ENCODE measurements at regions not wholly inside any gene's neighbourhood (a gene's known extent, or its start where the extent isn't known, plus 50 kb on each side); places are given as distances from the start of the nearest gene placed in this dataset.

DNA sequence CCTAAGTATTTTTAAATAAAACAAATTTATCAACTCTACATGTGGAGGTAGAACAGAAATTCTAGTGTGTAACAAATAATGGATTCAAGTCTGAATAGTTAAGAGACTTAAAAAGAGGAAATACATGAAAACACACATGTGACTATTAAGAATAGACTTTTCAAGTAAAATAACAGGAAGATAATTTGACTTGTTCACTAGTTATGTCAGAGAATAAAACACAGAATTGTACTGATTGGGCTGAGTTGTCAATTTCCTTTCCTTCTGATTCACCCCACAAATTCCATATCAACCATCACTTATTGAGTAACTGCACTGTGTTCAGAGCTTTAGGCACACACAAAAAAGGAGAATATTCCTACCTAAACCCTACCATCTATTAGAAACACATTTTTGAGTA is 557.2 kb downstream of the TUSC7 start:
- intact Hi-C loops (cut with DNase I; ENCODE audit: low total_unique reads), result no loop called here
- no peaks in the 10 kb centered on the region for H3K9me3 ChIP-seq
- no peaks in the 10 kb centered on the region for H3K4me1 ChIP-seq
- H3K27me3 ChIP-seq (replicated peaks in 1 of 7), result no peaks in the 10 kb centered on the region
- TF ChIP-seq, protein P1, sequence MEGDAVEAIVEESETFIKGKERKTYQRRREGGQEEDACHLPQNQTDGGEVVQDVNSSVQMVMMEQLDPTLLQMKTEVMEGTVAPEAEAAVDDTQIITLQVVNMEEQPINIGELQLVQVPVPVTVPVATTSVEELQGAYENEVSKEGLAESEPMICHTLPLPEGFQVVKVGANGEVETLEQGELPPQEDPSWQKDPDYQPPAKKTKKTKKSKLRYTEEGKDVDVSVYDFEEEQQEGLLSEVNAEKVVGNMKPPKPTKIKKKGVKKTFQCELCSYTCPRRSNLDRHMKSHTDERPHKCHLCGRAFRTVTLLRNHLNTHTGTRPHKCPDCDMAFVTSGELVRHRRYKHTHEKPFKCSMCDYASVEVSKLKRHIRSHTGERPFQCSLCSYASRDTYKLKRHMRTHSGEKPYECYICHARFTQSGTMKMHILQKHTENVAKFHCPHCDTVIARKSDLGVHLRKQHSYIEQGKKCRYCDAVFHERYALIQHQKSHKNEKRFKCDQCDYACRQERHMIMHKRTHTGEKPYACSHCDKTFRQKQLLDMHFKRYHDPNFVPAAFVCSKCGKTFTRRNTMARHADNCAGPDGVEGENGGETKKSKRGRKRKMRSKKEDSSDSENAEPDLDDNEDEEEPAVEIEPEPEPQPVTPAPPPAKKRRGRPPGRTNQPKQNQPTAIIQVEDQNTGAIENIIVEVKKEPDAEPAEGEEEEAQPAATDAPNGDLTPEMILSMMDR (IDR thresholded peaks at IDR 0.05 in 8 of 11, conservative IDR thresholded peaks at IDR 0.05 in 3 of 11), result no peak
- TF ChIP-seq POLR2A (IDR thresholded peaks at IDR 0.05), result no peak
- no peak for TF ChIP-seq POLR2AphosphoS5 (IDR thresholded peaks at IDR 0.05)
- H3K27ac ChIP-seq, result no peak overlapping the region
- H3K4me3 ChIP-seq, result no peak overlapping the region
- no peaks in the 10 kb centered on the region for H3K36me3 ChIP-seq
- no peak for DNase-seq

DNA sequence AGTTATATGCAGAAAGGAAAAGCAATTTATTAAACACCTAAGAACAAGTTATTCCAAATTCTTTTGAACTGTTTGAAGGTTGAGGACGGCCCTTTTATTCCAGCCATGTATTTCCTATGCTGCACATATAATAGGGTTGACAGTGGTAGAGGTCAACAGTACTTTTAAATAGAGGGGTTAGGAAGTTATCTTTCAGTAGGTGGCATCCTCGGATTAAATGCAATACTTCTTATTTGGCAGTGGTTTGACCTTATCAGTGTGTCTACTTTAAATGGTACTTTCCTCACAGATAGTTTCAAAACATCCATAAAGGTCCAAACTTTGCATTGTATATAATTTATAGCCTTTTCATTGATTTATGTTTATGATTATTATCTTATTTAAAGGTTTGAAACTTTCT is 558.7 kb downstream of the TUSC7 start:
- H3K9me3 ChIP-seq, result no peaks in the 10 kb centered on the region
- no peak for DNase-seq
- TF ChIP-seq, protein P1 (IDR thresholded peaks at IDR 0.05 in 8 of 11, conservative IDR thresholded peaks at IDR 0.05 in 3 of 11), result no peak
- TF ChIP-seq POLR2A (IDR thresholded peaks at IDR 0.05) (no peak), POLR2AphosphoS5 (IDR thresholded peaks at IDR 0.05) (no peak)
- no peak overlapping the region for H3K4me3 ChIP-seq
- intact Hi-C loops (cut with DNase I; ENCODE audit: low total_unique reads), result no loop called here
- H3K36me3 ChIP-seq, result no peaks in the 10 kb centered on the region
- H3K27ac ChIP-seq, result no peak overlapping the region
- no peaks in the 10 kb centered on the region for H3K27me3 ChIP-seq (replicated peaks in 1 of 7)
- WGBS, 5 donors, result 68 to 85% (median 74%) methylated on average over 2 of the region's 2 CpGs
- H3K4me1 ChIP-seq, result no peaks in the 10 kb centered on the region

DNA sequence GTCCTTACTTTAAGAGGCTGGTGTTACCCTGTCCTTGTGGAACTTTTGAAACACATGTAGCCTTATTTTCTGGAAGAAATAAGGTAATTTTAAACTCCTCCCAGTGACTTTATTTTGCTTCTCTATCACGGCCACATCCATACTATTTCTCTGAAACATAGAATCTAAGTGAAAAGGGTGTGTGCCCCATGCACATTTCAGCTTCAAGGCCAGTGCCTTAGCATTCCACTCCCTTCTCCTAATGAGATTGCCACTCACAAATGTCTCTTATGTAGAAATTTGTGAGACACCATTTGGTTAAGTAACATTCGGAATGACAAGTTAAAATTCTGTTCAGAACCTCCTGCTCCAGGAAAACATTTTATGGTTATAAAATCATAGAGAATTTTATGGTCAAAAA is 562.7 kb downstream of the TUSC7 start:
- DNase-seq, result no peak
- intact Hi-C loops (cut with DNase I; ENCODE audit: low total_unique reads), result no loop called here
- WGBS, 5 donors, result 72 to 85% (median 82%) methylated on average over 2 of the region's 2 CpGs

DNA sequence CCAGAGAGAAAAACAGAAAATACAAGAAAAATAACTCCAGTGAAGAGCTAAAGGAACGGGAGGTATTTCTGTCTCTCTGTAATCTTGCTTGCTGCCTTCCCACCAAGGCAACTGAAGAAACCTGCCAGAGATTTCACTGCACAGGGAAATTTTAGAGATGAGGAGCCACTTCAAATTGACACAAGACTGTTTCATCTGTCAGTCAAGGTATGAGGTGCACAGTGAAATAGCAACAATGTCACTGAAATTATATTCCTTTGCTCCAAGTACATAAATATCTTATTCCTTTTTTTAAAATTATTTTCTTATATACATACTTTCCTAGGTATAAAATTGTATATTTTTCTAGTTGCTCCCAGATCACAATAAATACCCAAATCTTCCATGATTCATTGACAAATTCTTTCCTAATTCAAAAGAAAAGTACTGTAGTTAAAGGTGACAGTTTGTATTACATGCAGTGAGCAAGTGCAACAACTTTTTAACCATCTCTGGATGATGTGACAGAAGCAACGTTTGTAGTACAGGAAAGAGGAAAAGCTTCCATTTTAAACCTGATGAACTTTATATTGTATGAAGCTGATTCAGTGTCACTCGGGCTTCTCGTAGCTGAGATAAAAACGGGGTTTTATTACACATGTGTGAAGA is 563.4 kb downstream of the TUSC7 start:
- H3K36me3 ChIP-seq, result no peaks in the 10 kb centered on the region
- intact Hi-C loops (cut with DNase I; ENCODE audit: low total_unique reads), result no loop called here
- no peaks in the 10 kb centered on the region for H3K27me3 ChIP-seq (replicated peaks in 1 of 7)
- no peak overlapping the region for H3K27ac ChIP-seq
- no peaks in the 10 kb centered on the region for H3K9me3 ChIP-seq
- H3K4me3 ChIP-seq, result no peak overlapping the region
- no peak for DNase-seq
- H3K4me1 ChIP-seq, result no peaks in the 10 kb centered on the region
- TF ChIP-seq, protein P1 (IDR thresholded peaks at IDR 0.05 in 8 of 11, conservative IDR thresholded peaks at IDR 0.05 in 3 of 11), result no peak
- 75 to 80% (median 77%) methylated on average over 5 of the region's 5 CpGs for WGBS, 5 donors

More for the DNA sequence above, 562.7 kb downstream of the TUSC7 start:
- TF ChIP-seq, protein P1 (IDR thresholded peaks at IDR 0.05 in 8 of 11, conservative IDR thresholded peaks at IDR 0.05 in 3 of 11), result no peak
- TF ChIP-seq POLR2AphosphoS5 (IDR thresholded peaks at IDR 0.05) (no peak), POLR2A (IDR thresholded peaks at IDR 0.05) (no peak)
- no peaks in the 10 kb centered on the region for H3K9me3 ChIP-seq
- no peaks in the 10 kb centered on the region for H3K4me1 ChIP-seq
- no peaks in the 10 kb centered on the region for H3K27me3 ChIP-seq (replicated peaks in 1 of 7)
- H3K36me3 ChIP-seq, result no peaks in the 10 kb centered on the region
- H3K27ac ChIP-seq, result no peak overlapping the region
- H3K4me3 ChIP-seq, result no peak overlapping the region

Measured in spleen (tissue), 11 donors.